HFFc6 (cell line): ENCODE measurements at regions not wholly inside any gene's neighbourhood (a gene's known extent, or its start where the extent isn't known, plus 50 kb on each side); places are given as distances from the start of the nearest gene placed in this dataset.

Experiments
- DNase-seq: peaks from one replicate; pipeline ENCODE4 v3.0.0-alpha.2; 2018
- H3K27ac Mint-ChIP-seq: 2 replicates; pipeline ENCODE4 v1.8.0; 2020; ENCODE audit warnings: mild to moderate bottlenecking, mixed read lengths
- H3K27me3 Mint-ChIP-seq: 2 replicates; pipeline ENCODE4 v1.8.0; 2021; ENCODE audit warnings: mild to moderate bottlenecking, moderate library complexity, mixed read lengths; ENCODE audit not compliant: insufficient read depth
- H3K36me3 Mint-ChIP-seq: 2 replicates; pipeline ENCODE4 v1.8.0; 2021; ENCODE audit warnings: low read depth, mixed read lengths
- H3K4me1 Mint-ChIP-seq: 2 replicates; pipeline ENCODE4 v1.8.0; 2020; ENCODE audit warnings: low read depth, mixed read lengths
- H3K4me3 Mint-ChIP-seq: 2 replicates; pipeline ENCODE4 v1.8.0; 2020; ENCODE audit warnings: mild to moderate bottlenecking, moderate library complexity, mixed read lengths
- H3K9me3 Mint-ChIP-seq: 2 replicates; pipeline ENCODE4 v1.8.0; 2020; ENCODE audit warnings: mild to moderate bottlenecking, mixed read lengths
- CTCF ChIP-seq: fragments of 200-600 bp; sonication (generic); IDR thresholded peaks from 2 replicates; pipeline ENCODE4 v1.5.0; 2021; ENCODE audit warnings: antibody characterized with exemption, mild to moderate bottlenecking

- no peaks in the 10 kb centered on the region for H3K9me3 Mint-ChIP-seq
- peaks cover 6% of the 10 kb centered on the region; the same call in 1 of the 2 replicates for H3K27me3 Mint-ChIP-seq
- no peak for TF ChIP-seq CTCF
- H3K4me3 Mint-ChIP-seq: no peak overlapping the region
- no peaks in the 10 kb centered on the region for H3K36me3 Mint-ChIP-seq
- no peak for DNase-seq
- no peak overlapping the region for H3K27ac Mint-ChIP-seq
- H3K4me1 Mint-ChIP-seq: no peaks in the 10 kb centered on the region
These were observed 452.9 kb downstream of the TMEM135 start for GRCh38 chr11:87490671-87491070.

- Mint-ChIP-seq H3K4me1 (no peaks in the 10 kb centered on the region), H3K9me3 (no peaks in the 10 kb centered on the region), H3K36me3 (no peaks in the 10 kb centered on the region), H3K27me3 (0 out of 2 replicates have a peak, but pooled peaks cover 2% of the 10 kb centered on the region), H3K4me3 (no peak overlapping the region), H3K27ac (no peak overlapping the region)
- no peak for DNase-seq
- no peak for TF ChIP-seq CTCF
These were observed 446.8 kb downstream of the TMEM135 start for GRCh38 chr11:87484566-87484965.

GRCh38 chr11:87477321-87477720 lies 439.6 kb downstream of the TMEM135 start:
- Mint-ChIP-seq H3K4me3 (no peak overlapping the region), H3K36me3 (no peaks in the 10 kb centered on the region), H3K4me1 (peaks cover 23% of the 10 kb centered on the region), H3K27ac (no peak overlapping the region), H3K9me3 (no peaks in the 10 kb centered on the region), H3K27me3 (peaks cover 2% of the 10 kb centered on the region; the same call in 1 of the 2 replicates)
- no peak for TF ChIP-seq CTCF
- no peak for DNase-seq

GRCh38 chr11:87473174-87473573 lies 435.4 kb downstream of the TMEM135 start:
- peaks cover 28% of the 10 kb centered on the region for H3K4me1 Mint-ChIP-seq
- no peaks in the 10 kb centered on the region for H3K9me3 Mint-ChIP-seq
- TF ChIP-seq CTCF: no peak
- peak; percentile 84 for DNase-seq
- H3K4me3 Mint-ChIP-seq: no peak overlapping the region
- no peaks in the 10 kb centered on the region for H3K36me3 Mint-ChIP-seq
- no peaks in the 10 kb centered on the region for H3K27me3 Mint-ChIP-seq
- H3K27ac Mint-ChIP-seq: peak overlapping the region; percentile 14; the same call in 1 of the 2 replicates

- H3K9me3 Mint-ChIP-seq: no peaks in the 10 kb centered on the region
- peak; percentile 23 for DNase-seq
- no peak overlapping the region for H3K4me3 Mint-ChIP-seq
- peaks cover 5% of the 10 kb centered on the region; the same call in 1 of the 2 replicates for H3K4me1 Mint-ChIP-seq
- no peak for TF ChIP-seq CTCF
- no peak overlapping the region for H3K27ac Mint-ChIP-seq
- no peaks in the 10 kb centered on the region for H3K27me3 Mint-ChIP-seq
- H3K36me3 Mint-ChIP-seq: no peaks in the 10 kb centered on the region
These were observed 428.5 kb downstream of the TMEM135 start for GRCh38 chr11:87466223-87466622.

- H3K36me3 Mint-ChIP-seq: no peaks in the 10 kb centered on the region
- no peak for TF ChIP-seq CTCF
- H3K9me3 Mint-ChIP-seq: no peaks in the 10 kb centered on the region
- no peak overlapping the region for H3K4me3 Mint-ChIP-seq
- no peak overlapping the region for H3K27ac Mint-ChIP-seq
- H3K27me3 Mint-ChIP-seq: no peaks in the 10 kb centered on the region
- DNase-seq: no peak
- peaks cover 5% of the 10 kb centered on the region; the same call in 1 of the 2 replicates for H3K4me1 Mint-ChIP-seq
These were observed 428.0 kb downstream of the TMEM135 start for GRCh38 chr11:87465716-87466115.
